Natural killer cell (primary cell): ENCODE measurements at regions not wholly inside any gene's neighbourhood (a gene's known extent, or its start where the extent isn't known, plus 50 kb on each side); places are given as distances from the start of the nearest gene placed in this dataset.

Source experiments
- ATAC-seq, 3 donors: fragments of 150-1000 bp in 2 of 3; fragments of 200-7000 bp in 1 of 3; cut with Tn5 transposase; 1 replicate in 1 of 3; 2 replicates in 2 of 3; pipeline ENCODE4 v1.10.0; 2021; ENCODE audit warnings: mild to moderate bottlenecking in 2 of 3, moderate library complexity in 2 of 3
- DNase-seq, 2 donors: peaks; one replicate each; pipeline versions ENCODE4 v3.0.0 to v3.0.0-alpha.2; 2013 to 2021; ENCODE audit warnings: mixed read lengths in 1 of 2
- H3K27ac ChIP-seq: one replicate; pipeline ENCODE4 v1.5.1; 2013; ENCODE audit warnings: mild to moderate bottlenecking, low read length
- H3K27me3 ChIP-seq: one replicate; pipeline ENCODE4 v1.6.1; 2013; ENCODE audit warnings: low read length; ENCODE audit not compliant: control insufficient read depth, insufficient read depth
- H3K36me3 ChIP-seq: one replicate; pipeline ENCODE4 v1.6.1; 2013; ENCODE audit warnings: low read length; ENCODE audit not compliant: control insufficient read depth, insufficient read depth
- H3K4me1 ChIP-seq: one replicate; pipeline ENCODE4 v1.6.1; 2013; ENCODE audit warnings: low read length; ENCODE audit not compliant: control insufficient read depth, insufficient read depth
- H3K4me3 ChIP-seq: one replicate; pipeline ENCODE4 v1.5.1; 2013; ENCODE audit warnings: low read length
- H3K9me3 ChIP-seq: one replicate; pipeline ENCODE4 v1.6.1; 2013; ENCODE audit warnings: low read length; ENCODE audit not compliant: control insufficient read depth, insufficient read depth
- H3K27ac Mint-ChIP-seq, 2 donors: one replicate each; pipeline ENCODE4 v1.8.0; 2022; ENCODE audit warnings: mild to moderate bottlenecking in 2 of 2, mixed read lengths in 2 of 2, moderate library complexity in 1 of 2
- H3K27me3 Mint-ChIP-seq, 2 donors: one replicate each; pipeline ENCODE4 v1.8.0; 2022; ENCODE audit warnings: low read depth in 2 of 2, mixed read lengths in 2 of 2
- H3K36me3 Mint-ChIP-seq: one replicate; pipeline ENCODE4 v1.8.0; 2022; ENCODE audit warnings: mixed read lengths
- H3K4me1 Mint-ChIP-seq, 2 donors: one replicate each; pipeline ENCODE4 v1.8.0; 2022; ENCODE audit warnings: mixed read lengths in 2 of 2
- H3K4me3 Mint-ChIP-seq: one replicate; pipeline ENCODE4 v1.8.0; 2022; ENCODE audit warnings: mild to moderate bottlenecking, moderate library complexity, mixed read lengths
- H3K9me3 Mint-ChIP-seq, 2 donors: one replicate each; pipeline ENCODE4 v1.8.0; 2022; ENCODE audit warnings: mixed read lengths in 2 of 2
- CTCF ChIP-seq: fragments of 200-600 bp; IDR thresholded peaks from one replicate; pipeline ENCODE4 v1.8.0; 2022; ENCODE audit warnings: antibody characterized with exemption
- WGBS: methylation state at CpG from one replicate; pipeline ENCODE4 v1.1.7; 2013; ENCODE audit warnings: missing lambda C conversion rate; ENCODE audit not compliant: insufficient coverage; 5-methylcytosine and 5-hydroxymethylcytosine counted together
- intact Hi-C: fragments of 100-400 bp; cut with micrococcal nuclease; formaldehyde crosslinking; loops from one replicate; pipeline ENCODE4 v1.14.2; 2022

GRCh38 chr12:46701356-46701755 lies 124.4 kb downstream of the SLC38A4 start:
- Histone ChIP-seq H3K9me3 (peaks cover 7% of the 10 kb centered on the region), H3K4me1 (no peaks in the 10 kb centered on the region), H3K27ac (no peak overlapping the region), H3K27me3 (no peaks in the 10 kb centered on the region), H3K36me3 (no peaks in the 10 kb centered on the region), H3K4me3 (no peak overlapping the region)
- Mint-ChIP-seq H3K27ac (no peak overlapping the region), H3K27me3 (no peaks in the 10 kb centered on the region), H3K9me3 (peaks cover 2 to 3% of the 10 kb centered on the region in 2 donors), H3K4me3 (no peak overlapping the region), H3K4me1 (peaks cover 5 to 11% of the 10 kb centered on the region in 2 donors), H3K36me3 (peaks cover 10% of the 10 kb centered on the region)
- no peak for TF ChIP-seq CTCF
- ATAC-seq (no peak), DNase-seq (no peak)
- intact Hi-C loops = no loop called here

- Mint-ChIP-seq H3K4me3 (no peak overlapping the region), H3K4me1 (peaks cover 5 to 11% of the 10 kb centered on the region in 2 donors), H3K27ac (no peak overlapping the region), H3K36me3 (peaks cover 10% of the 10 kb centered on the region), H3K27me3 (no peaks in the 10 kb centered on the region), H3K9me3 (peaks cover 2 to 3% of the 10 kb centered on the region in 2 donors)
- intact Hi-C loops = no loop called here
- DNase-seq (no peak), ATAC-seq (no peak)
- Histone ChIP-seq H3K9me3 (peaks cover 7% of the 10 kb centered on the region), H3K4me3 (no peak overlapping the region), H3K4me1 (no peaks in the 10 kb centered on the region), H3K36me3 (no peaks in the 10 kb centered on the region), H3K27me3 (no peaks in the 10 kb centered on the region), H3K27ac (no peak overlapping the region)
- TF ChIP-seq CTCF = no peak
These were observed 125.8 kb downstream of the SLC38A4 start for GRCh38 chr12:46699986-46700385.

- peaks cover 2 to 3% of the 10 kb centered on the region in 2 donors for H3K9me3 Mint-ChIP-seq
- no peak overlapping the region for H3K4me3 Mint-ChIP-seq
- H3K27ac ChIP-seq = no peak overlapping the region
- H3K36me3 ChIP-seq = no peaks in the 10 kb centered on the region
- H3K36me3 Mint-ChIP-seq = peaks cover 10% of the 10 kb centered on the region
- no peaks in the 10 kb centered on the region for H3K27me3 Mint-ChIP-seq
- no peak overlapping the region for H3K27ac Mint-ChIP-seq
- no peaks in the 10 kb centered on the region for H3K27me3 ChIP-seq
- ATAC-seq = no peak
- H3K4me3 ChIP-seq = no peak overlapping the region
- intact Hi-C loops = no loop called here
- peaks cover 7% of the 10 kb centered on the region for H3K9me3 ChIP-seq
- no peaks in the 10 kb centered on the region for H3K4me1 ChIP-seq
- H3K4me1 Mint-ChIP-seq = peaks cover 5 to 11% of the 10 kb centered on the region in 2 donors
- DNase-seq = no peak
- no peak for TF ChIP-seq CTCF
These were observed 127.8 kb downstream of the SLC38A4 start for GRCh38 chr12:46698003-46698402.

GRCh38 chr12:46693518-46693917 lies 132.3 kb downstream of the SLC38A4 start:
- Histone ChIP-seq H3K36me3 (no peaks in the 10 kb centered on the region), H3K4me3 (no peak overlapping the region), H3K27ac (no peak overlapping the region), H3K4me1 (no peaks in the 10 kb centered on the region), H3K27me3 (no peaks in the 10 kb centered on the region), H3K9me3 (peaks cover 7% of the 10 kb centered on the region)
- no peaks in the 10 kb centered on the region for H3K4me1 Mint-ChIP-seq
- no peak overlapping the region for H3K27ac Mint-ChIP-seq
- H3K36me3 Mint-ChIP-seq = peaks cover 10% of the 10 kb centered on the region
- H3K27me3 Mint-ChIP-seq = no peaks in the 10 kb centered on the region
- intact Hi-C loops = no loop called here
- H3K4me3 Mint-ChIP-seq = no peak overlapping the region
- 96% methylated on average over 2 of the region's 2 CpGs for WGBS
- no peak for ATAC-seq
- DNase-seq = no peak
- TF ChIP-seq CTCF = no peak
- peaks cover 2 to 3% of the 10 kb centered on the region in 2 donors for H3K9me3 Mint-ChIP-seq
